Endothelial cell of umbilical vein (primary cell): ENCODE measurements at regions not wholly inside any gene's neighbourhood (a gene's known extent, or its start where the extent isn't known, plus 50 kb on each side); places are given as distances from the start of the nearest gene placed in this dataset.

Source experiments
- BruUV-seq: library from RNA; stranded (reverse); fragments of 400-500 nt; replicated peaks from 2 replicates; lab custom pipeline; 2021; lab: Mats Ljungman, UMichigan
- CTCF ChIA-PET: fragments of 300-600, 350-600 bp; sonication (Branson Sonifier 250); formaldehyde crosslinking; loops from one replicate; lab custom pipeline; 2021; ENCODE audit warnings: antibody characterized with exemption, inconsistent platforms; lab: Charles Lee
- POLR2A ChIA-PET: fragments of 300-600, 350-600 bp; sonication (Branson Sonifier 250); formaldehyde crosslinking; loops from one replicate; lab custom pipeline; 2021; ENCODE audit warnings: antibody characterized with exemption, inconsistent platforms; lab: Charles Lee
- DNase-seq: peaks from one replicate; pipeline ENCODE4 v3.0.0-alpha.2; 2011; ENCODE audit warnings: low read depth, low spot score
- FAIRE-seq: peaks from 2 replicates; lab custom pipeline; 2011; peaks lifted over from hg19 to GRCh38; lab: Jason Lieb, UNC
- H2AFZ ChIP-seq: 2 replicates; pipeline ENCODE4 v1.6.0; 2012; ENCODE audit warnings: low read depth, low read length, control low read depth, inconsistent platforms
- H3K27ac ChIP-seq: 2 replicates; pipeline ENCODE4 v1.5.1; 2011; ENCODE audit warnings: low read depth, mild to moderate bottlenecking, control low read depth, low read length, moderate library complexity; ENCODE audit not compliant: insufficient read depth
- H3K27me3 ChIP-seq, 2 experiments: 2 replicates each; pipeline versions ENCODE4 v1.6.0 to v1.6.1; 2011; ENCODE audit warnings: low read length in 2 of 2, mixed read lengths in 1 of 2; ENCODE audit not compliant: control insufficient read depth in 2 of 2, insufficient read depth in 2 of 2
- H3K36me3 ChIP-seq, 2 experiments: 2 replicates in 1 of 2; 3 replicates in 1 of 2; pipeline ENCODE4 v1.5.1; 2011; ENCODE audit warnings: low read length in 2 of 2, mild to moderate bottlenecking in 1 of 2, moderate library complexity in 1 of 2; ENCODE audit not compliant: control insufficient read depth in 2 of 2, insufficient read depth in 2 of 2; ENCODE audit errors: extremely low read depth in 1 of 2
- H3K4me1 ChIP-seq: 3 replicates; pipeline ENCODE4 v1.5.1; 2011; ENCODE audit warnings: mild to moderate bottlenecking, low read length; ENCODE audit not compliant: control insufficient read depth, insufficient read depth; ENCODE audit errors: extremely low read depth
- H3K4me2 ChIP-seq: 2 replicates; pipeline ENCODE4 v1.6.1; 2011; ENCODE audit warnings: low read length, control low read depth, mixed read lengths; ENCODE audit not compliant: insufficient read depth
- H3K4me3 ChIP-seq, 3 experiments: fragments of 200-600 bp in 1 of 3; sonication (generic), shearing (Covaris generic) in 1 of 3; replicated peaks in 1 of 3; 2 replicates each; pipeline ENCODE4 v1.5.1; 2011 to 2016; ENCODE audit warnings: control low read depth in 3 of 3, low read length in 3 of 3, mild to moderate bottlenecking in 2 of 3, inconsistent platforms in 1 of 3, low read depth in 1 of 3, moderate library complexity in 1 of 3; ENCODE audit not compliant: insufficient read depth in 1 of 3
- H3K79me2 ChIP-seq: 2 replicates; pipeline ENCODE4 v1.6.0; 2012; ENCODE audit warnings: low read length, inconsistent platforms; ENCODE audit not compliant: control insufficient read depth, insufficient read depth
- H3K9ac ChIP-seq: replicated peaks from 2 replicates; pipeline ENCODE3; 2011; ENCODE audit warnings: low read length, control low read depth; ENCODE audit not compliant: insufficient read depth; ENCODE audit errors: extremely low read depth
- H3K9me1 ChIP-seq: replicated peaks from 3 replicates; pipeline ENCODE4 v1.6.0; 2011; ENCODE audit warnings: mild to moderate bottlenecking, low read length; ENCODE audit not compliant: control insufficient read depth, insufficient read depth; ENCODE audit errors: extremely low read depth
- H3K9me3 ChIP-seq: replicated peaks from 2 replicates; pipeline ENCODE4 v1.5.1; 2012; ENCODE audit warnings: low read length, inconsistent platforms; ENCODE audit not compliant: control insufficient read depth, insufficient read depth
- H4K20me1 ChIP-seq: replicated peaks from 2 replicates; pipeline ENCODE3; 2011; ENCODE audit warnings: mild to moderate bottlenecking, low read length; ENCODE audit not compliant: control insufficient read depth, insufficient read depth; ENCODE audit errors: extremely low read depth
- CTCF ChIP-seq, 2 donors: IDR thresholded peaks; 1 replicate in 1 of 2; 2 replicates in 1 of 2; pipeline ENCODE4 v1.5.1; 2011; ENCODE audit warnings: low read length in 2 of 2, mild to moderate bottlenecking in 2 of 2, moderate library complexity in 2 of 2, control low read depth in 1 of 2, inconsistent platforms in 1 of 2, low read depth in 1 of 2; ENCODE audit not compliant: insufficient read depth in 1 of 2; ENCODE audit errors: extremely low read depth in 1 of 2
- EZH2 ChIP-seq: IDR thresholded peaks from 2 replicates; pipeline ENCODE4 v1.6.1; 2012; ENCODE audit warnings: borderline replicate concordance, low read depth, mild to moderate bottlenecking, moderate library complexity, low read length, inconsistent platforms; ENCODE audit not compliant: severe bottlenecking
- FOS ChIP-seq: IDR thresholded peaks from 2 replicates; pipeline ENCODE4 v1.6.1; 2011; ENCODE audit warnings: mild to moderate bottlenecking, low read length, moderate library complexity, borderline replicate concordance; ENCODE audit not compliant: insufficient read depth
- GATA2 ChIP-seq: IDR thresholded peaks from 2 replicates; pipeline ENCODE4 v1.7.0; 2011; ENCODE audit warnings: low read depth, mild to moderate bottlenecking, moderate library complexity, mixed read lengths, low read length; ENCODE audit not compliant: insufficient read length, insufficient read depth
- JUN ChIP-seq: IDR thresholded peaks from 2 replicates; pipeline ENCODE4 v1.6.1; 2011; ENCODE audit warnings: borderline replicate concordance, low read depth; ENCODE audit not compliant: insufficient read length, insufficient read depth
- MAX ChIP-seq: IDR thresholded peaks from 2 replicates; pipeline ENCODE4 v1.6.1; 2011; ENCODE audit not compliant: insufficient read depth, insufficient read length
- MYC ChIP-seq: IDR thresholded peaks from one replicate; pipeline ENCODE4 v1.6.1; 2011; ENCODE audit warnings: mild to moderate bottlenecking, low read depth, low read length
- POLR2A ChIP-seq: IDR thresholded peaks from 2 replicates; pipeline ENCODE4 v1.6.1; 2012; ENCODE audit warnings: low read depth, mild to moderate bottlenecking, control low read depth, low read length
- POLR2AphosphoS5 ChIP-seq: IDR thresholded peaks from 2 replicates; pipeline ENCODE4 v1.6.1; 2012; ENCODE audit warnings: low read depth, mild to moderate bottlenecking, control low read depth, low read length, moderate library complexity; ENCODE audit not compliant: insufficient read depth
- dilution Hi-C: fragments of 300-500 bp; cut with MboI; formaldehyde crosslinking; loops from one replicate; pipeline ENCODE4 v1.15.0; 2019; ENCODE audit warnings: low sequenced_read_pairs; ENCODE audit not compliant: extremely low pct_ligation_motif_present
- intact Hi-C: fragments of 100-400 bp; cut with micrococcal nuclease; formaldehyde crosslinking; loops from one replicate; pipeline ENCODE4 v1.10.0; 2022

GRCh38 chr17:15134363-15134762 is 130.8 kb downstream of the PMP22 start:
- FAIRE-seq: no peak

More at GRCh38 chr17:15134363-15134762, 130.8 kb downstream of the PMP22 start:
- Histone ChIP-seq H3K27ac (no peak overlapping the region), H4K20me1 (no peaks in the 10 kb centered on the region), H3K9ac (no peak overlapping the region), H2AFZ (no peak overlapping the region), H3K4me2 (no peak overlapping the region), H3K4me3 (no peak overlapping the region), H3K27me3 (no peaks in the 10 kb centered on the region), H3K36me3 (no peaks in the 10 kb centered on the region), H3K4me1 (no peaks in the 10 kb centered on the region), H3K9me1 (no peaks in the 10 kb centered on the region), H3K79me2 (no peaks in the 10 kb centered on the region), H3K9me3 (no peaks in the 10 kb centered on the region)
- no peak for TF ChIP-seq JUN
- no peak for TF ChIP-seq MYC
- TF ChIP-seq EZH2: no peak
- TF ChIP-seq GATA2: no peak
- no peak for TF ChIP-seq CTCF (IDR thresholded peaks at IDR 0.05; ENCODE audit: extremely low read depth in 1 of 2, insufficient read depth in 1 of 2, low read depth in 1 of 2, low read length in 2 of 2)
- TF ChIP-seq POLR2AphosphoS5: no peak
- no peak for TF ChIP-seq FOS
- TF ChIP-seq MAX: no peak
- TF ChIP-seq POLR2A: no peak
- dilution Hi-C loops (no loop called here), intact Hi-C loops (no loop called here)
- BruUV-seq: no TSS peak
- no peak for DNase-seq
- ChIA-PET POLR2A (no interaction called here), CTCF (no interaction called here)
